GM21619 (cell line): ENCODE measurements at regions not wholly inside any gene's neighbourhood (a gene's known extent, or its start where the extent isn't known, plus 50 kb on each side); places are given as distances from the start of the nearest gene placed in this dataset.
A peak's percentile ranks its signal among the peaks of the same experiment; 100 is the strongest.

Experiments used
- ATAC-seq: cut with Tn5 transposase; IDR thresholded peaks from one replicate; pipeline ENCODE4 v1.9.1; 2021; ENCODE audit not compliant: unreplicated experiment

DNA sequence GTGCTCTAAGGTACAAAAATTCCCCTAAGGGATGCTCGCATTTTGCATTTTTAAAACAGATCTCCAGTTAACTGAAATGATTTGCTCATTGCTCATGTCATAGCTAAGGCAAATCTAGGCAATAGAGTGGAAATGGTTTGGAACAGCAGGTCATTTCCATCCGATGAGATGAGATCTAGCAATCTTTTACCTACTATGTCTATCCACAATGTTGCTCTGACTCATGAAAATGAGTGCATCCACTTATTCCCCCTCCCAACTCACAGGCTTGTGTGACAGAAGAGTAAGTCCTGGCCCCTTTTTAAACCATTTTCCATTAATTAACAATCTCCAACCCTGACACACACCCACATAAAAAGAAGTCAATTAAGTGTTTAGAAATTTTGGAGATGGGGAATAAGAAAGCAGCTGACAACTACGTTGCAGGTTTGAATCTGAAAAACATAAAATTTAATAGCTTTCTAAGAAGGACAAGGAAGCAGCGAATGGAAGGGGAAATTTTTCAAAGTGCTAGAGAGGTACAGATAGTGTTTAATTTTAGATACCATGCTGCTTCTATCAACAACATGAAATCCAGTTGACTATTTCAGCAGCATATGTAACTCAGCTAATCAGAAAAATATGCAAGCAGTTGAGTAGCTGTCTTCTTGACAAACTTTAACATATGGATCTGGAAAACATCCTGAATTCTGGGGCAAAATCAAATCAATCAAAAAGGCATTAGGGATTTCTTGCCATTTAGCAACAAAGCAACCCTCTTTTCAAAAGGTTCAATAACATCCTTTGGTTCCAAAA is 112.0 kb downstream of the TMCO5A start:
- no peak for ATAC-seq

GRCh38 chr15:38048001-38048455 is 113.6 kb downstream of the TMCO5A start:
- ATAC-seq: peak; percentile 64

- no peak for ATAC-seq
These were observed 115.5 kb downstream of the TMCO5A start for GRCh38 chr15:38049891-38050290.

- no peak for ATAC-seq
These were observed 116.3 kb downstream of the TMCO5A start for GRCh38 chr15:38050529-38051448.

DNA sequence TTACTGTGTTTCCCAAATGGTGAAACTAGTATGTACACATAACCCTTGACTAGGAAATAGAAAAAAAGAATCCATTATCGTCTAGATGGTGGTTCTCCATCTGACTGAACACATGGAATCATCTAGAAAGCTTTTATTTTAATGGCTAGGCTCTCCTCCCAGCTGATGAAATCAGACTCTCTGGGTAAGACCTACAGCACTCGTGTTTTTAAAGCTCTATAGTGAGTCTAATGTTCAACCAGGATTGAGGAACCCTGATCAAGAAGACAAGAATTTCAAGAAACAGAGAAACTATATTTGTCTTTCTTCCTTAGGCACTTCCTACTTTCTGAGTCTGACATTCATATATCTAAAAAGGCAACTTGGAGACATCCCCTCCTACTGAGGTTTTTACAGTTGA is 118.8 kb downstream of the TMCO5A start:
- ATAC-seq: no peak

GRCh38 chr15:38053776-38054175 is 119.3 kb downstream of the TMCO5A start:
- ATAC-seq: no peak

DNA sequence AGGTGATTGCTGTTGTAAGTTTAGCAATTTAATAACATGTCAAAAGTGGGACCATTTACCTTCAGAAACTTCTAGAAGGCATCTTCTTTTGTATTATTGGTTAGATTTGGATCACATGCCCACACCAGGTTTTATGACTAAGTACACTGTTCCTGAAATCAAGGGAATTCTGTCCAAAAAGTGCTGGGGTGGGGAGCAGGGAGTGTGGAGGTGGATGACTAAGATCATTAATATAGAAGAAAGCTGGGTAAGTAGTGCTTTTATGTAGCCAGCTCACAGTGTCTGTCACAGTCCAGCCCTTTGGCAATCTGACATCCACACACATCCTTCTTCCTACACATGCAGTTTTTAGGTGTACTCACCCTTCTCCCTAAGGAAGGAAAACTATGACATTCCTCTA is 120.0 kb downstream of the TMCO5A start:
- ATAC-seq: no peak

GRCh38 chr15:38058596-38059075 is 124.2 kb downstream of the TMCO5A start:
- ATAC-seq: no peak

GRCh38 chr15:38059665-38060064 is 125.2 kb downstream of the TMCO5A start:
- no peak for ATAC-seq

DNA sequence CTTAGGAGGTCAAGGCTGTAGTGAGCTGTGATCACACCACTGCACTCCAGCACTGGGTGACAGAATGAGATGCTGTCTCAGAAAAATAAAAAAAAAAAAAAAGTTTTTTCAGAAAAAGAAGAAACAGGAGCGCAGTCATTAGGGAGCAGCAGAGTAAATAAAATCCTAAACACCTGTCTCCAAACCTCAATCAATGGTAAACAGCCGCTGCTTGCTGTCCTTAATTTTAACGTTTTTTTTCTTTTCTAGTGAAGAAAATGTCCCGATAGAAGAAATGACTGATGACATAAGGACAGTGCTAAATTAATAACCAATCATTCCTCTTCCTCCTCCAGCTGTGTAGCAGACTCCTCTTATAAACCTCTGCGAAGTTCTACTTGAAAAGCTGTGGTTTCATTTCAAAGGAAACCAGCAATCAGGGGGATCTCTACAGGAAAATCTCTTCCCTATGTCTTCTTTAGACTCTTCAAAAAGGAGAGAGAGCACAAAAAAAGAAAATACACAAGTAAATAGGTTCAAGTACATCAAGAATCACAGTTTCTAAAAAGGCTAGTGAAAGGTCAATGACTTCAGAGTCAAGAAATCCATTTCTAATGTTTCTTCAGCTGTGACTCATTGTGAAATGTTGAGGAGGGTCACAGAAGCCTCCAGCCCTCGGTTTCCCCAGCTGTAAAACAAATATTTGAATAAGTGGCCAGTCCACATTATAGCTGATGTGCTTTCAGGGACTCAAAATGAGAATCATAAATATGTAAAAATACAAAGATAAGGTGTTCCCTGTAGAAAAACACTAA is 127.6 kb downstream of the TMCO5A start:
- no peak for ATAC-seq

DNA sequence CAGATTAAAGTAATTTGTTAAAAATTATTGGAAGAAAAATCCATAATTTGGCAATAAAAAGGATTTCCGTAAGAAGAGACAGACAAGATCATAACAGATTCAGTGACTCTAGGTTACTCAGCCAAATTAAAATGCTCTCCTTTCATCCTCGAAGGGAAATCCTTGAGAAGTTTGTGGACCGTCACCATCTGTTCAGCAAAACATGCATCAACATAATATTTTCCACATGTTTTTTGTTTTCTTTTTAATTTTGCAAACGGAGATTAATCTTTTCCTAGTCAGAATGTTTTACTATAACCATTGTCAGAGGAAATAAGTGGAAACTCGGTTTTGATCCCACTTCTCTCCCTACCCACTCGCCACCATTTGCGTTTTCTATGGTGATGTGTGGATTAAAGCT is 128.3 kb downstream of the TMCO5A start:
- ATAC-seq: no peak

- no peak for ATAC-seq
These were observed 131.4 kb downstream of the TMCO5A start for GRCh38 chr15:38065721-38066345.

- no peak for ATAC-seq
These were observed 132.2 kb downstream of the TMCO5A start for GRCh38 chr15:38066612-38067011.

DNA sequence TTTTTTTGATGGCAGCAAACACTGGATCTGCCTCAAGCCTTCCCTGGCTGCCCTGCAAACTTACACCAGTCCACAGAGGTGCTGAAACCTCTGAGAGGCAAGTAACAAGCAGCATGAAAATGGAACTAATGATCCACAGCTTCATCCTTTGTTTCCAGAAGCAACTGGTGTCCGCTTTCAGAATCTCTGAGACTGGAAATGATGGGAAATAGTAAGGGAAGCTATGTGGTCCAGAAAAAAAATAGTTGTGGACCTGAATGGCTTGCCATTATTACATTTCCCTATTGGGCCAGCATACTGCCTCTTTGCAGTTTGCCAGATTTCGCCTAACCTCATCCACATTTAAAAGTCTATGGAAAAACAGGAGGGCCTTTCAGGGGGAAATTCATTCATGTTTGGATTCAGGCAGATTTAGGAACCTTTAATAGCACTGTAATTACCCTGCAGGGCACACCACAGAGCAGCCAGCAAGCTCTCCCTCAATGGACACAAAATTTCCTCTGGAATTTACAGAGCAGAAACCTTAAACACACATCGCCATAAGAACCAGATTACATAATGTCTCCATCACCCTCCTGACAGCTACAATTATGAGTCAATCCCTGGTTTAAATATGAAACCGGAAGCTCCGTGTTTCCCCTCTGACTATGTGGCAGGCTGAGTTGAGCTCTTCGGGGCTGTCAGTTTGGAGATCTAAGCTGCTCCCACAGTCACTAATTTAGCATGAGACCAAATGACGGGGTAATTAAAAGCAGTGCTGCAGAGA is 134.4 kb downstream of the TMCO5A start:
- peak; percentile 82 for ATAC-seq

GRCh38 chr15:38069511-38070011 is 135.1 kb downstream of the TMCO5A start:
- ATAC-seq: no peak

GRCh38 chr15:38070778-38071177 is 136.3 kb downstream of the TMCO5A start:
- ATAC-seq: no peak

DNA sequence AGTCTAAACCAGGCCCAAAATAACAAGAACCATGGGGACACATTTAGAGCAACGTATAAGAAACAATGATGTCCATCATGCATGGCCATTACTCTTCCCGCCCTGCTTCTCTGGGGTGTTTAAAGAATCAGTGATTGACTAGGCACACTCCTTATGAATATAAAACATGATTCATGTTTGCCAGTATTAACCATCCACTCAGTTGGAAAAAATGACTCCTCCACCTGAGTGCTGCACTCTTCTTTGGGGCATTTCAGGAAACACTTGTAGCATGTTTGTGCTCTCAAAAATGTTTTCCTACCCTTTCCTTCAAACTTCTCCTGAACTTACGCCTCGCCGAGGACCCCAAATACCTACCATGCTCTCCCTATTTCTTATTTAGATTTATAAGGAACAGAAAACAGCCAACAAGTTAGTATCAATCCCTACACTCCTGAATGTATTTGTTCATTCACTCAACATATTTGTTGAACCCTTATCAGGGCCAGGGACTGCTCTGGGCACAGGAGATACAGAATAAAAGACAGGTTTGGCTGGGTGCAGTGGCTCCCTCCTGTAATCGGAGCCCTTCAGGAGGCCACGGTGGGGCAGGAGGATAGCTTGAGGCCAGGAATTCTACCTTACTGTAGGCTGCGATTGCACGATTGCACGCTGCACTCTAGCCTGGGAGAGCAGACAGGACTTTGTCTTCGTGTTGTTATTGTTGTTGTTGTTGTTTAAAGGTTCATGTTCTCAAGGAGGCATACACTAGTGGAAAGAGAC is 137.0 kb downstream of the TMCO5A start:
- ATAC-seq: no peak

DNA sequence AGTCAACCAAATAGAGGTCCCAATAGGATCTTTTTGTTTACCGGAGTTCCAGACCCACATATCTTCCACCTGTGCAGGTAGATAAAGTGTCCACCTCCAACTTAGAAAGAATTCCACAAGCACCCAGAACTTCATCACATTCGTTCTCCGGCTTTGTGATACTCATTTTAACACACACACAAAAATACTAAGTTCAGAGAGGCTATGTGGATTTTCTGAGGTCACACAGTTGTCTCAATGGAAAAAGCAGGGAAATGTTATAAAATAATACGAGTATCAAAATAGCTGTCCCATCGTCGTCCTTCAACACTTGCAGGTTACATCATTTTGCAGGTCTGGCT is 137.5 kb downstream of the TMCO5A start:
- ATAC-seq: no peak
